WTC11 (cell line): ENCODE measurements at regions not wholly inside any gene's neighbourhood (a gene's known extent, or its start where the extent isn't known, plus 50 kb on each side); places are given as distances from the start of the nearest gene placed in this dataset.

Experiments
- ATF1 ChIP-seq: sonication (generic); formaldehyde crosslinking; IDR thresholded peaks from 2 replicates; pipeline ENCODE4 v1.8.1; 2023; ENCODE audit warnings: mild to moderate bottlenecking, moderate library complexity, missing genetic modification reagents
- FOXP1 ChIP-seq: sonication (generic); formaldehyde crosslinking; IDR thresholded peaks from 2 replicates; pipeline ENCODE4 v1.8.0; 2022; ENCODE audit warnings: missing genetic modification reagents, mild to moderate bottlenecking, moderate library complexity, borderline replicate concordance
- JUN ChIP-seq: sonication (generic); formaldehyde crosslinking; IDR thresholded peaks from 2 replicates; pipeline ENCODE4 v1.8.0; 2023; ENCODE audit warnings: mild to moderate bottlenecking, missing genetic modification reagents
- KAT7 ChIP-seq: sonication (generic); formaldehyde crosslinking; IDR thresholded peaks from 2 replicates; pipeline ENCODE4 v1.8.1; 2023; ENCODE audit warnings: missing genetic modification reagents, mild to moderate bottlenecking, borderline replicate concordance
- NFYB ChIP-seq: sonication (generic); formaldehyde crosslinking; conservative IDR thresholded peaks from 2 replicates; pipeline ENCODE4 v1.8.0; 2022; ENCODE audit warnings: low read depth, missing genetic modification reagents
- PREB ChIP-seq: sonication (generic); formaldehyde crosslinking; IDR thresholded peaks from 2 replicates; pipeline ENCODE4 v1.8.1; 2022; ENCODE audit warnings: mild to moderate bottlenecking, missing genetic modification reagents, moderate library complexity, borderline replicate concordance
- ZNF232 ChIP-seq: sonication (generic); formaldehyde crosslinking; IDR thresholded peaks from 2 replicates; pipeline ENCODE4 v1.8.0; 2022; ENCODE audit warnings: mild to moderate bottlenecking, missing genetic modification reagents
- ZNF396 ChIP-seq: fragments of 250-450 bp; sonication (Bioruptor Pico); IDR thresholded peaks from 2 replicates; pipeline ENCODE4 v1.8.0; 2021; ENCODE audit warnings: mild to moderate bottlenecking, moderate library complexity, borderline replicate concordance
- TF ChIP-seq, protein P1 (sequence below): fragments of 200-600 bp; IDR thresholded peaks from 2 replicates; pipeline ENCODE4 v1.8.0; 2022; ENCODE audit warnings: antibody characterized with exemption
- TF ChIP-seq, protein P2 (sequence below): sonication (generic); formaldehyde crosslinking; IDR thresholded peaks from 2 replicates; pipeline ENCODE4 v1.8.1; 2022; ENCODE audit warnings: mild to moderate bottlenecking, moderate library complexity, missing genetic modification reagents
- TF ChIP-seq, protein P3 (sequence below): sonication (generic); formaldehyde crosslinking; conservative IDR thresholded peaks from 2 replicates; pipeline ENCODE4 v1.8.1; 2022; ENCODE audit warnings: mild to moderate bottlenecking, missing genetic modification reagents
- TF ChIP-seq, protein P4 (sequence below): sonication (generic); formaldehyde crosslinking; IDR thresholded peaks from 2 replicates; pipeline ENCODE4 v1.8.1; 2023; ENCODE audit warnings: mild to moderate bottlenecking, missing genetic modification reagents, moderate library complexity
- TF ChIP-seq, protein P5 (sequence below): sonication (generic); formaldehyde crosslinking; IDR thresholded peaks from 2 replicates; pipeline ENCODE4 v1.8.0; 2022; ENCODE audit warnings: mild to moderate bottlenecking, missing genetic modification reagents

- TF ChIP-seq KAT7 (CRISPR knock-in tag) = no peak
- TF ChIP-seq ZNF396 (CRISPR knock-in tag) = no peak
- TF ChIP-seq, protein P1, sequence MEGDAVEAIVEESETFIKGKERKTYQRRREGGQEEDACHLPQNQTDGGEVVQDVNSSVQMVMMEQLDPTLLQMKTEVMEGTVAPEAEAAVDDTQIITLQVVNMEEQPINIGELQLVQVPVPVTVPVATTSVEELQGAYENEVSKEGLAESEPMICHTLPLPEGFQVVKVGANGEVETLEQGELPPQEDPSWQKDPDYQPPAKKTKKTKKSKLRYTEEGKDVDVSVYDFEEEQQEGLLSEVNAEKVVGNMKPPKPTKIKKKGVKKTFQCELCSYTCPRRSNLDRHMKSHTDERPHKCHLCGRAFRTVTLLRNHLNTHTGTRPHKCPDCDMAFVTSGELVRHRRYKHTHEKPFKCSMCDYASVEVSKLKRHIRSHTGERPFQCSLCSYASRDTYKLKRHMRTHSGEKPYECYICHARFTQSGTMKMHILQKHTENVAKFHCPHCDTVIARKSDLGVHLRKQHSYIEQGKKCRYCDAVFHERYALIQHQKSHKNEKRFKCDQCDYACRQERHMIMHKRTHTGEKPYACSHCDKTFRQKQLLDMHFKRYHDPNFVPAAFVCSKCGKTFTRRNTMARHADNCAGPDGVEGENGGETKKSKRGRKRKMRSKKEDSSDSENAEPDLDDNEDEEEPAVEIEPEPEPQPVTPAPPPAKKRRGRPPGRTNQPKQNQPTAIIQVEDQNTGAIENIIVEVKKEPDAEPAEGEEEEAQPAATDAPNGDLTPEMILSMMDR = no peak
- TF ChIP-seq, protein P2, sequence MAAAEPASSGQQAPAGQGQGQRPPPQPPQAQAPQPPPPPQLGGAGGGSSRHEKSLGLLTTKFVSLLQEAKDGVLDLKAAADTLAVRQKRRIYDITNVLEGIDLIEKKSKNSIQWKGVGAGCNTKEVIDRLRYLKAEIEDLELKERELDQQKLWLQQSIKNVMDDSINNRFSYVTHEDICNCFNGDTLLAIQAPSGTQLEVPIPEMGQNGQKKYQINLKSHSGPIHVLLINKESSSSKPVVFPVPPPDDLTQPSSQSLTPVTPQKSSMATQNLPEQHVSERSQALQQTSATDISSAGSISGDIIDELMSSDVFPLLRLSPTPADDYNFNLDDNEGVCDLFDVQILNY = no peak
- TF ChIP-seq, protein P3, sequence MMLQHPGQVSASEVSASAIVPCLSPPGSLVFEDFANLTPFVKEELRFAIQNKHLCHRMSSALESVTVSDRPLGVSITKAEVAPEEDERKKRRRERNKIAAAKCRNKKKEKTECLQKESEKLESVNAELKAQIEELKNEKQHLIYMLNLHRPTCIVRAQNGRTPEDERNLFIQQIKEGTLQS = no peak
- TF ChIP-seq, protein P4, sequence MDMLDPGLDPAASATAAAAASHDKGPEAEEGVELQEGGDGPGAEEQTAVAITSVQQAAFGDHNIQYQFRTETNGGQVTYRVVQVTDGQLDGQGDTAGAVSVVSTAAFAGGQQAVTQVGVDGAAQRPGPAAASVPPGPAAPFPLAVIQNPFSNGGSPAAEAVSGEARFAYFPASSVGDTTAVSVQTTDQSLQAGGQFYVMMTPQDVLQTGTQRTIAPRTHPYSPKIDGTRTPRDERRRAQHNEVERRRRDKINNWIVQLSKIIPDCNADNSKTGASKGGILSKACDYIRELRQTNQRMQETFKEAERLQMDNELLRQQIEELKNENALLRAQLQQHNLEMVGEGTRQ = no peak
- TF ChIP-seq ZNF232 (CRISPR knock-in tag) = no peak
- TF ChIP-seq PREB = no peak
- TF ChIP-seq, protein P5, sequence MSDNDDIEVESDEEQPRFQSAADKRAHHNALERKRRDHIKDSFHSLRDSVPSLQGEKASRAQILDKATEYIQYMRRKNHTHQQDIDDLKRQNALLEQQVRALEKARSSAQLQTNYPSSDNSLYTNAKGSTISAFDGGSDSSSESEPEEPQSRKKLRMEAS = no peak
- TF ChIP-seq JUN (CRISPR knock-in tag) = no peak
- no peak for TF ChIP-seq FOXP1 (CRISPR knock-in tag)
- TF ChIP-seq NFYB (CRISPR knock-in tag) = no peak
- no peak for TF ChIP-seq ATF1
Observed at GRCh38 chr4:28942631-28943030, 1777.5 kb upstream of the PCDH7 start.
